IPS-NIHi11 (cell line): ENCODE measurements at regions not wholly inside any gene's neighbourhood (a gene's known extent, or its start where the extent isn't known, plus 50 kb on each side); places are given as distances from the start of the nearest gene placed in this dataset.
"Not testable (repeated sequence)": the region's sequence is repeated elsewhere in the genome, so short reads cannot be mapped to it uniquely, and the experiment has no call there.

Experiments used
- DNase-seq: peaks from one replicate; pipeline ENCODE4 v3.0.0; 2012; ENCODE audit warnings: mixed read lengths, low spot score

- no peak for DNase-seq
Observed at GRCh38 chr6:19156443-19156842, 680.7 kb upstream of the ID4 start.

GRCh38 chr6:19157486-19157885, 679.7 kb upstream of the ID4 start:
- DNase-seq = no peak

- DNase-seq = no peak
Observed at GRCh38 chr6:19158586-19158985, 678.6 kb upstream of the ID4 start.

- no peak for DNase-seq
Observed at GRCh38 chr6:19159089-19159488, 678.1 kb upstream of the ID4 start.

- DNase-seq = no peak
Observed at GRCh38 chr6:19159561-19159960, 677.6 kb upstream of the ID4 start.

- no peak for DNase-seq
Observed at GRCh38 chr6:19160081-19160730, 677.0 kb upstream of the ID4 start.

- DNase-seq = no peak
Observed at GRCh38 chr6:19167251-19167650, 669.9 kb upstream of the ID4 start.

GRCh38 chr6:19169366-19169765, 667.8 kb upstream of the ID4 start:
- no peak for DNase-seq

- no peak for DNase-seq
Observed at GRCh38 chr6:19175023-19175422, 662.1 kb upstream of the ID4 start.

- DNase-seq = no peak
Observed at GRCh38 chr6:19180348-19181072, 656.7 kb upstream of the ID4 start.

- DNase-seq = no peak
Observed at GRCh38 chr6:19181211-19181610, 656.0 kb upstream of the ID4 start.

- no peak for DNase-seq
Observed at GRCh38 chr6:19193624-19194023, 643.5 kb upstream of the ID4 start.

GRCh38 chr6:19204445-19204844, 632.7 kb upstream of the ID4 start:
- DNase-seq = no peak

- DNase-seq = no peak
Observed at GRCh38 chr6:19205076-19205475, 632.1 kb upstream of the ID4 start.

- DNase-seq = no peak
Observed at GRCh38 chr6:19209202-19209601, 628.0 kb upstream of the ID4 start.

- peak; percentile 71 for DNase-seq
Observed at GRCh38 chr6:19210849-19211590, 626.1 kb upstream of the ID4 start.

- no peak for DNase-seq
Observed at GRCh38 chr6:19214231-19214630, 622.9 kb upstream of the ID4 start.

GRCh38 chr6:19219931-19220330, 617.2 kb upstream of the ID4 start:
- DNase-seq = no peak

- no peak for DNase-seq
Observed at GRCh38 chr6:19231878-19232561, 605.1 kb upstream of the ID4 start.

GRCh38 chr6:19245656-19246055, 591.5 kb upstream of the ID4 start:
- no peak for DNase-seq

GRCh38 chr6:19247181-19247580, 590.0 kb upstream of the ID4 start:
- not testable (repeated sequence) for DNase-seq

GRCh38 chr6:19256123-19256522, 581.0 kb upstream of the ID4 start:
- DNase-seq = not testable (repeated sequence)

GRCh38 chr6:19261642-19262041, 575.5 kb upstream of the ID4 start:
- DNase-seq = no peak
